OCI-LY7 (cell line): ENCODE measurements at regions not wholly inside any gene's neighbourhood (a gene's known extent, or its start where the extent isn't known, plus 50 kb on each side); places are given as distances from the start of the nearest gene placed in this dataset.

ENCODE experiments used
- BruUV-seq: library from RNA; stranded (reverse); fragments of 400-500 nt; replicated peaks from 2 replicates; lab custom pipeline; 2021; lab: Mats Ljungman, UMichigan
- CTCF ChIA-PET: fragments of 300-600 bp; sonication (Branson Sonifier 250); formaldehyde crosslinking; loops from one replicate; lab custom pipeline; 2022; ENCODE audit warnings: antibody characterized with exemption; ENCODE audit not compliant: unreplicated experiment; lab: Charles Lee
- POLR2A ChIA-PET: fragments of 300-600 bp; sonication (Branson Sonifier 250); formaldehyde crosslinking; loops from one replicate; lab custom pipeline; 2022; ENCODE audit warnings: antibody characterized with exemption; lab: Charles Lee
- DNase-seq: peaks from one replicate; pipeline ENCODE4 v3.0.0-alpha.2; 2015; ENCODE audit warnings: low spot score
- H2AFZ ChIP-seq: fragments of 200-600 bp; sonication (generic), shearing (Covaris generic); 2 replicates; pipeline ENCODE4 v1.6.1; 2014; ENCODE audit warnings: mild to moderate bottlenecking, antibody characterized with exemption, low read length, moderate library complexity
- H3K27ac ChIP-seq: fragments of 200-600 bp; sonication (generic); 2 replicates; pipeline ENCODE4 v1.5.1; 2014; ENCODE audit warnings: mixed run types, low read depth, mild to moderate bottlenecking, moderate library complexity, low read length, inconsistent platforms; ENCODE audit not compliant: poor library complexity, severe bottlenecking
- H3K36me3 ChIP-seq: fragments of 200-600 bp; sonication (generic); 2 replicates; pipeline ENCODE4 v1.6.1; 2014; ENCODE audit warnings: mild to moderate bottlenecking, antibody characterized with exemption, low read length, moderate library complexity, mixed read lengths; ENCODE audit not compliant: insufficient read depth
- H3K4me1 ChIP-seq: fragments of 200-600 bp; sonication (generic); 2 replicates; pipeline ENCODE4 v1.5.1; 2014; ENCODE audit warnings: mild to moderate bottlenecking, low read length; ENCODE audit not compliant: insufficient read depth, poor library complexity, severe bottlenecking
- H3K4me2 ChIP-seq: fragments of 200-600 bp; sonication (generic); 2 replicates; pipeline ENCODE4 v1.6.1; 2014; ENCODE audit warnings: mild to moderate bottlenecking, low read length
- H3K4me3 ChIP-seq: fragments of 200-600 bp; sonication (generic); 2 replicates; pipeline ENCODE4 v1.5.1; 2014; ENCODE audit warnings: mild to moderate bottlenecking, low read depth, low read length; ENCODE audit not compliant: poor library complexity, severe bottlenecking
- H3K79me2 ChIP-seq: fragments of 200-600 bp; sonication (generic); 2 replicates; pipeline ENCODE4 v1.6.1; 2016; ENCODE audit warnings: low read depth, mild to moderate bottlenecking, low read length, moderate library complexity, mixed read lengths; ENCODE audit not compliant: insufficient read depth
- H3K9me2 ChIP-seq: fragments of 200-600 bp; sonication (generic); 2 replicates; pipeline ENCODE4 v1.6.1; 2016; ENCODE audit warnings: mild to moderate bottlenecking, low read length, mixed read lengths; ENCODE audit not compliant: insufficient read depth
- H3K9me3 ChIP-seq: fragments of 200-600 bp; sonication (generic); 2 replicates; pipeline ENCODE4 v1.6.1; 2014; ENCODE audit warnings: mild to moderate bottlenecking, mixed run types, low read length, mixed read lengths
- H4K20me1 ChIP-seq: fragments of 200-600 bp; sonication (generic); 2 replicates; pipeline ENCODE4 v1.6.1; 2014; ENCODE audit warnings: mild to moderate bottlenecking, antibody characterized with exemption, low read length, moderate library complexity, mixed read lengths; ENCODE audit not compliant: insufficient read depth
- CTCF ChIP-seq: fragments of 200-600 bp; sonication (generic); conservative IDR thresholded peaks from 2 replicates; pipeline ENCODE4 v1.5.1; 2014; ENCODE audit warnings: mild to moderate bottlenecking, antibody characterized with exemption, low read length, moderate library complexity, mixed read lengths
- EZH2phosphoT487 ChIP-seq: fragments of 200-600 bp; sonication (generic); IDR thresholded peaks from 2 replicates; pipeline ENCODE4 v1.6.1; 2018; ENCODE audit warnings: low read depth, borderline replicate concordance, mild to moderate bottlenecking, mixed run types, antibody characterized with exemption, low read length, moderate library complexity, mixed read lengths
- intact Hi-C: fragments of 100-400 bp; cut with micrococcal nuclease; formaldehyde crosslinking; loops from one replicate; pipeline ENCODE4 v1.10.0; 2022; ENCODE audit not compliant: unreplicated experiment

DNA sequence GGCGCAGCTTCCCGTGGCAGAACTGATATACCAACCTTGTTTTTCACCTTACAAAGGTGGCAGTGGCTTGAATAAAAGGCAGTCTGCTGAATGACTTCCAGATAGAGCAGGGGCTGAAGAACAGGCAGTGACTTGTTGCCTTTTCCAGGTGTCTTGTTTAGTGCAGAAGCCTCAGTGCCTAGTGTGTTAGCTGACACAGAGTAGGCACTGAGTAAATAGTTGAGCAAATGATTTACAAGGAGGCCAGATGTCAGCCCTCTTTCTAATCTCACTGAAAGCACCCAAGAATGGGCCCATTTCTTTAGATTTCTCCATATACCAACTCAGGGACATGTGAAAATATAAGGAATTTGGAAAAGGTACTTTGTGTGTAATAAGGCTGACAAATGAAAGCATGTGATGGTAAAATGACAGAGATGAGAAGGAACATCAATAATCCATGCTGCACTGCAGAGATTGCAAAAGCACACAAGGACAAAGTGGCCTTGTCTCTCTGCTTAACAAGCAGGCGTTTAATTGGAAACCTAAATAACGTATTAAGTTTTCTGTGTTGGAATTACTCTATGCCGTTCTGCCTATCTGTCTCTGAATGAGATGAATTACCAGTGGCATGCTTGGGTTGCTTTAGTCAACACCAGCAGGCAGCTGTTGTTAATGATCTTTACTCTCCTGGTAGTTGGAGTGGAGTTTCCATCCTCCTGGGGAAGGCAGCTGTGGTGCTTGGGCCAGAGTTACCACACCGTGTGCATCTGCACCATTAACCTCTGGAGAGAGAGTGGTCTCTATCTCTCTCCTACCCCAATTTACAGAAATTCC, 360.1 kb upstream of the C9orf72 start:
- POLR2A ChIA-PET, result no interaction called here
- no TSS peak for BruUV-seq
- TF ChIP-seq CTCF, result no peak
- TF ChIP-seq EZH2phosphoT487, result no peak
- no peak overlapping the region for H3K4me2 ChIP-seq
- H4K20me1 ChIP-seq, result no peaks in the 10 kb centered on the region
- CTCF ChIA-PET, result no interaction called here
- no peaks in the 10 kb centered on the region for H3K79me2 ChIP-seq
- no peak overlapping the region for H3K27ac ChIP-seq
- H3K9me2 ChIP-seq, result no peaks in the 10 kb centered on the region
- no peaks in the 10 kb centered on the region for H3K9me3 ChIP-seq
- no peak for DNase-seq
- no peaks in the 10 kb centered on the region for H3K4me1 ChIP-seq
- no peak overlapping the region for H3K4me3 ChIP-seq
- H2AFZ ChIP-seq, result no peak overlapping the region
- no peaks in the 10 kb centered on the region for H3K36me3 ChIP-seq
- intact Hi-C loops, result no loop called here

DNA sequence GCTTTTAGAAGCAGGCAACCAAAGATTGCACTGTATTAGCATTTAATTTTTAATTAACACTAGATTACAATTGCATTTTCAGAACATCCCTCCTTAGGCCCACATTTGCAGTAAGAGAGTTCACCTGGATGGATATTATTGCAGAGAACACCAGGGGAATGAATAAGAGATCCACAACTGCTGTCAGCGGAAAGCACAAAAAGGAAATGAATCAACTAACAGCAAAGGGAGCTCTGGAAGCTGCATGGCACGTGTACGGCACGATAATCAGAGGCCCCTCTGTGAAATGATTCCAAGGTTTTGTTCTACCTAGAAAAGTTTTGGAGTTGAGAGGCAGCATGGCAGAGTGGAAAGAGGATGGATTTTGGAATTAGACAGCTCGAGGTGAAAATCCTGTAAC, 361.2 kb upstream of the C9orf72 start:
- BruUV-seq, result no TSS peak
- H3K9me3 ChIP-seq, result no peaks in the 10 kb centered on the region
- TF ChIP-seq EZH2phosphoT487, result no peak
- TF ChIP-seq CTCF, result no peak
- H3K4me2 ChIP-seq, result no peak overlapping the region
- intact Hi-C loops, result no loop called here
- no peaks in the 10 kb centered on the region for H4K20me1 ChIP-seq
- no peaks in the 10 kb centered on the region for H3K79me2 ChIP-seq
- no peaks in the 10 kb centered on the region for H3K36me3 ChIP-seq
- CTCF ChIA-PET, result no interaction called here
- DNase-seq, result no peak
- no peaks in the 10 kb centered on the region for H3K9me2 ChIP-seq
- H3K4me3 ChIP-seq, result no peak overlapping the region
- POLR2A ChIA-PET, result interaction anchor here (1.2 kb wide), 1 partner anchor 10 kb away, joined by 4 read pairs; no protein-coding TSS in a partner anchor
- H3K27ac ChIP-seq, result no peak overlapping the region
- H2AFZ ChIP-seq, result no peak overlapping the region
- H3K4me1 ChIP-seq, result no peaks in the 10 kb centered on the region

GRCh38 chr9:27939186-27939585, 365.9 kb upstream of the C9orf72 start:
- H3K4me1 ChIP-seq, result no peaks in the 10 kb centered on the region
- no peak for TF ChIP-seq EZH2phosphoT487
- no peak for TF ChIP-seq CTCF
- no peaks in the 10 kb centered on the region for H3K79me2 ChIP-seq
- CTCF ChIA-PET, result no interaction called here
- no TSS peak for BruUV-seq
- no peaks in the 10 kb centered on the region for H3K9me2 ChIP-seq
- no peaks in the 10 kb centered on the region for H4K20me1 ChIP-seq
- H3K4me3 ChIP-seq, result no peak overlapping the region
- intact Hi-C loops, result no loop called here
- H3K9me3 ChIP-seq, result no peaks in the 10 kb centered on the region
- H3K36me3 ChIP-seq, result no peaks in the 10 kb centered on the region
- POLR2A ChIA-PET, result no interaction called here
- no peak for DNase-seq
- H2AFZ ChIP-seq, result no peak overlapping the region
- H3K27ac ChIP-seq, result no peak overlapping the region
- H3K4me2 ChIP-seq, result no peak overlapping the region
